IMR-90 (cell line): ENCODE measurements at regions not wholly inside any gene's neighbourhood (a gene's known extent, or its start where the extent isn't known, plus 50 kb on each side); places are given as distances from the start of the nearest gene placed in this dataset.

ENCODE experiments used
- ATAC-seq: fragments of 200-7000 bp; cut with Tn5 transposase; 2 replicates; pipeline ENCODE4 v1.9.1; 2020; ENCODE audit warnings: low read depth, mild to moderate bottlenecking, moderate library complexity
- BruUV-seq: library from RNA; stranded (reverse); fragments of 400-500 nt; replicated peaks from 2 replicates; lab custom pipeline; 2021; lab: Mats Ljungman, UMichigan
- CTCF ChIA-PET: fragments of 300-600 bp; formaldehyde crosslinking; extraction: SDS; loops from one replicate; lab custom pipeline; 2021; ENCODE audit warnings: antibody characterized with exemption; lab: Yijun Ruan, JAX
- POLR2A ChIA-PET: fragments of 300-600 bp; sonication (Branson Sonifier 250); formaldehyde crosslinking; loops from one replicate; lab custom pipeline; 2022; ENCODE audit warnings: antibody characterized with exemption; ENCODE audit not compliant: unreplicated experiment; lab: Charles Lee
- DNase-seq: peaks from one replicate; pipeline ENCODE4 v3.0.0; 2013
- H2AFZ ChIP-seq: replicated peaks from 2 replicates; pipeline ENCODE3; 2013; ENCODE audit warnings: low read length, mild to moderate bottlenecking; ENCODE audit not compliant: poor library complexity
- H2AK5ac ChIP-seq: 2 replicates; pipeline ENCODE4 v1.6.1; 2013; ENCODE audit warnings: low read depth, low read length, inconsistent platforms
- H2AK9ac ChIP-seq: replicated peaks from 2 replicates; pipeline ENCODE3; 2013; ENCODE audit warnings: mild to moderate bottlenecking, low read depth, low read length, moderate library complexity; ENCODE audit not compliant: poor library complexity
- H2BK120ac ChIP-seq: 2 replicates; pipeline ENCODE4 v1.6.1; 2013; ENCODE audit warnings: low read depth, low read length, inconsistent platforms
- H2BK15ac ChIP-seq: 3 replicates; pipeline ENCODE4 v1.6.1; 2013; ENCODE audit warnings: low read depth, low read length, inconsistent platforms
- H2BK20ac ChIP-seq: 2 replicates; pipeline ENCODE4 v1.6.1; 2013; ENCODE audit warnings: low read depth, mild to moderate bottlenecking, inconsistent platforms, low read length, moderate library complexity
- H2BK5ac ChIP-seq: 2 replicates; pipeline ENCODE4 v1.6.1; 2013; ENCODE audit warnings: mild to moderate bottlenecking, low read depth, low read length, inconsistent platforms; ENCODE audit not compliant: poor library complexity, severe bottlenecking
- H3K14ac ChIP-seq: replicated peaks from 2 replicates; pipeline ENCODE4 v1.6.1; 2013; ENCODE audit warnings: low read depth, low read length, inconsistent platforms
- H3K18ac ChIP-seq: 2 replicates; pipeline ENCODE4 v1.6.1; 2013; ENCODE audit warnings: low read depth, low read length, control low read depth
- H3K23ac ChIP-seq: 2 replicates; pipeline ENCODE4 v1.6.1; 2013; ENCODE audit warnings: low read depth, low read length, inconsistent platforms
- H3K27ac ChIP-seq: 2 replicates; pipeline ENCODE4 v1.5.1; 2013; ENCODE audit warnings: mild to moderate bottlenecking, control low read depth, low read length; ENCODE audit not compliant: insufficient read depth
- H3K27me3 ChIP-seq: 2 replicates; pipeline ENCODE4 v1.6.1; 2013; ENCODE audit warnings: low read length; ENCODE audit not compliant: control insufficient read depth, insufficient read depth
- H3K36me3 ChIP-seq: 2 replicates; pipeline ENCODE4 v1.6.1; 2013; ENCODE audit warnings: low read length, mixed read lengths; ENCODE audit not compliant: control insufficient read depth, insufficient read depth
- H3K4ac ChIP-seq: 2 replicates; pipeline ENCODE4 v1.6.1; 2013; ENCODE audit warnings: low read depth, low read length, inconsistent platforms
- H3K4me1 ChIP-seq: 2 replicates; pipeline ENCODE4 v1.6.1; 2013; ENCODE audit warnings: low read length, mixed read lengths; ENCODE audit not compliant: control insufficient read depth, insufficient read depth
- H3K4me2 ChIP-seq: 2 replicates; pipeline ENCODE4 v1.6.1; 2013; ENCODE audit warnings: low read depth, mild to moderate bottlenecking, control low read depth, low read length, moderate library complexity
- H3K4me3 ChIP-seq: 2 replicates; pipeline ENCODE4 v1.5.1; 2013; ENCODE audit warnings: low read depth, mild to moderate bottlenecking, control low read depth, low read length, moderate library complexity; ENCODE audit not compliant: insufficient read depth
- H3K56ac ChIP-seq: 2 replicates; pipeline ENCODE4 v1.6.1; 2013; ENCODE audit warnings: low read length, inconsistent platforms; ENCODE audit not compliant: insufficient read depth; ENCODE audit errors: extremely low read depth
- H3K79me1 ChIP-seq, 2 experiments: 2 replicates each; pipeline ENCODE4 v1.6.1; 2013; ENCODE audit warnings: low read length in 2 of 2, inconsistent platforms in 1 of 2, low read depth in 1 of 2
- H3K9ac ChIP-seq: 2 replicates; pipeline ENCODE4 v1.6.1; 2013; ENCODE audit warnings: low read depth, low read length, control low read depth
- H3K9me1 ChIP-seq: 2 replicates; pipeline ENCODE4 v1.6.1; 2013; ENCODE audit warnings: low read length, inconsistent platforms; ENCODE audit not compliant: insufficient read depth
- H3K9me3 ChIP-seq: 2 replicates; pipeline ENCODE4 v1.6.1; 2013; ENCODE audit warnings: low read length; ENCODE audit not compliant: control insufficient read depth, insufficient read depth
- H4K20me1 ChIP-seq: 2 replicates; pipeline ENCODE4 v1.6.1; 2013; ENCODE audit warnings: low read length, inconsistent platforms; ENCODE audit not compliant: insufficient read depth
- H4K5ac ChIP-seq: 2 replicates; pipeline ENCODE4 v1.6.1; 2013; ENCODE audit warnings: mild to moderate bottlenecking, low read depth, low read length, control low read depth
- H4K8ac ChIP-seq, 2 experiments: 2 replicates each; pipeline ENCODE4 v1.6.1; 2013; ENCODE audit warnings: low read depth in 2 of 2, low read length in 2 of 2, control low read depth in 1 of 2, inconsistent platforms in 1 of 2
- H4K91ac ChIP-seq: 2 replicates; pipeline ENCODE4 v1.6.1; 2013; ENCODE audit warnings: low read depth, low read length, inconsistent platforms; ENCODE audit not compliant: insufficient read depth
- BHLHE40 ChIP-seq: fragments of 150-350 bp; IDR thresholded peaks from 2 replicates; pipeline ENCODE4 v1.6.1; 2016; ENCODE audit warnings: mild to moderate bottlenecking, low read depth, low read length
- CEBPB ChIP-seq: IDR thresholded peaks from 2 replicates; pipeline ENCODE4 v1.6.1; 2012; ENCODE audit warnings: low read depth, low read length, improper control_type of control experiment
- CHD1 ChIP-seq: IDR thresholded peaks from 2 replicates; pipeline ENCODE4 v1.6.1; 2012; ENCODE audit warnings: low read depth, low read length, improper control_type of control experiment
- CTCF ChIP-seq: conservative IDR thresholded peaks from 2 replicates; pipeline ENCODE4 v1.5.1; 2012; ENCODE audit warnings: mild to moderate bottlenecking, low read depth, low read length, improper control_type of control experiment
- ELK1 ChIP-seq: fragments of 150-350 bp; IDR thresholded peaks from 2 replicates; pipeline ENCODE4 v1.6.1; 2016; ENCODE audit warnings: low read depth, mild to moderate bottlenecking, low read length, moderate library complexity, borderline replicate concordance
- FOS ChIP-seq: fragments of 150-350 bp; IDR thresholded peaks from 2 replicates; pipeline ENCODE4 v1.6.1; 2016; ENCODE audit warnings: low read depth, low read length
- MAFK ChIP-seq: IDR thresholded peaks from 2 replicates; pipeline ENCODE4 v1.6.1; 2012; ENCODE audit warnings: low read depth, low read length, improper control_type of control experiment
- MAZ ChIP-seq: IDR thresholded peaks from 2 replicates; pipeline ENCODE4 v1.6.1; 2012; ENCODE audit warnings: low read depth, mild to moderate bottlenecking, low read length, improper control_type of control experiment, moderate library complexity, borderline replicate concordance
- MXI1 ChIP-seq: IDR thresholded peaks from 2 replicates; pipeline ENCODE4 v1.6.1; 2012; ENCODE audit warnings: low read depth, mild to moderate bottlenecking, low read length, moderate library complexity, borderline replicate concordance
- NFE2L2 ChIP-seq: fragments of 150-350 bp; IDR thresholded peaks from 2 replicates; pipeline ENCODE4 v1.6.1; 2016; ENCODE audit warnings: low read depth, mild to moderate bottlenecking, low read length
- POLR2A ChIP-seq: IDR thresholded peaks from 2 replicates; pipeline ENCODE4 v1.6.1; 2012; ENCODE audit warnings: mild to moderate bottlenecking, low read depth, low read length
- RAD21 ChIP-seq: IDR thresholded peaks from 2 replicates; pipeline ENCODE4 v1.6.1; 2012; ENCODE audit warnings: low read length, improper control_type of control experiment
- RCOR1 ChIP-seq: IDR thresholded peaks from 2 replicates; pipeline ENCODE4 v1.6.1; 2012; ENCODE audit warnings: mild to moderate bottlenecking, low read length, improper control_type of control experiment; ENCODE audit not compliant: insufficient replicate concordance
- RFX5 ChIP-seq: IDR thresholded peaks from 2 replicates; pipeline ENCODE4 v1.8.0; 2012; ENCODE audit warnings: low read depth, mild to moderate bottlenecking, low read length, moderate library complexity
- SMC3 ChIP-seq: fragments of 150-350 bp; IDR thresholded peaks from 2 replicates; pipeline ENCODE4 v1.6.1; 2016; ENCODE audit warnings: low read depth, mild to moderate bottlenecking, antibody characterized with exemption, low read length, moderate library complexity
- USF2 ChIP-seq: fragments of 150-350 bp; IDR thresholded peaks from 2 replicates; pipeline ENCODE4 v1.6.1; 2017; ENCODE audit warnings: mild to moderate bottlenecking, antibody characterized with exemption, low read length, low read depth
- whole genome bisulfite sequencing, 2 experiments: methylation state at CpG; one replicate each; pipeline versions ENCODE4 v1.1.5 to v1.1.7; 2013; ENCODE audit warnings: missing lambda C conversion rate in 2 of 2; ENCODE audit not compliant: insufficient read length in 1 of 2; ENCODE audit errors: extremely low coverage in 2 of 2; 5-methylcytosine and 5-hydroxymethylcytosine counted together
- dilution Hi-C: fragments of 300-500 bp; cut with HindIII; formaldehyde crosslinking; loops from one replicate; pipeline ENCODE4 v1.14.3; 2018; ENCODE audit warnings: low sequenced_read_pairs; ENCODE audit not compliant: unreplicated experiment
- in situ Hi-C: fragments of 300-500 bp; cut with MboI; formaldehyde crosslinking; loops from 3 replicates; pipeline ENCODE4 v1.14.3; 2019; ENCODE audit warnings: low sequenced_read_pairs, inconsistent platforms, mixed read lengths
- intact Hi-C: fragments of 100-400 bp; cut with micrococcal nuclease; formaldehyde crosslinking; loops from 2 replicates; pipeline ENCODE4 v1.10.0; 2022

- BruUV-seq: no TSS peak
- Histone ChIP-seq H3K4ac (no peak overlapping the region), H3K9me3 (peaks cover 8% of the 10 kb centered on the region; the same call in 1 of the 2 replicates), H3K9ac (no peak overlapping the region), H2BK5ac (no peak overlapping the region), H3K4me2 (no peak overlapping the region), H3K56ac (no peak overlapping the region), H2AK5ac (no peak overlapping the region), H3K18ac (no peak overlapping the region), H4K91ac (no peak overlapping the region), H2BK20ac (no peak overlapping the region), H3K9me1 (no peaks in the 10 kb centered on the region), H3K4me1 (no peaks in the 10 kb centered on the region), H2BK15ac (no peak overlapping the region), H3K36me3 (no peaks in the 10 kb centered on the region), H2AK9ac (no peak overlapping the region), H3K79me1 (no peaks in the 10 kb centered on the region), H3K4me3 (no peak overlapping the region), H2AFZ (no peak overlapping the region), H4K20me1 (no peaks in the 10 kb centered on the region), H3K27ac (no peak overlapping the region), H3K14ac (no peak overlapping the region), H3K23ac (no peak overlapping the region), H3K27me3 (no peaks in the 10 kb centered on the region), H4K5ac (no peak overlapping the region), H4K8ac (no peak overlapping the region), H2BK120ac (no peak overlapping the region)
- DNase-seq (no peak), ATAC-seq (no peak)
- ChIA-PET POLR2A (no interaction called here), CTCF (no interaction called here)
- in situ Hi-C loops (no loop called here), intact Hi-C loops (no loop called here), dilution Hi-C loops (no loop called here)
- TF ChIP-seq MAZ (no peak), BHLHE40 (no peak), CTCF (no peak), FOS (no peak), USF2 (no peak), SMC3 (no peak), MXI1 (no peak), POLR2A (no peak), RAD21 (no peak), RFX5 (no peak), CHD1 (no peak), MAFK (no peak), ELK1 (no peak), NFE2L2 (no peak), CEBPB (no peak), RCOR1 (no peak)
- no CpG with 5 or more reads among the region's 1 CpG for WGBS, 2 experiments
Measured at GRCh38 chr3:181358060-181358459, 353.7 kb upstream of the SOX2 start.
